ENCODE measurements at regions not wholly inside any gene's neighbourhood (a gene's known extent, or its start where the extent isn't known, plus 50 kb on each side); places are given as distances from the start of the nearest gene placed in this dataset.

GRCh38 chr2:128996078-128996477 lies 677.4 kb upstream of the HS6ST1 start:
- H3F3A ChIP-seq (replicated peaks; ENCODE audit: insufficient read depth): no peaks in the 10 kb centered on the region
- DNase-seq: no peak
- ChIA-PET POLR2A (no interaction called here), CTCF (interaction anchor here (1.0 kb wide), 1 partner anchor 107 kb away, joined by 3 read pairs; no protein-coding TSS in a partner anchor)
- no peaks in the 10 kb centered on the region for H3K79me2 ChIP-seq (ENCODE audit: insufficient read depth)
- H3K4me2 ChIP-seq: no peak overlapping the region
- 5% methylated on average over 4 of the region's 4 CpGs for WGBS (ENCODE audit: low lambda C conversion rate)
- peaks cover 0 to 2% of the 10 kb centered on the region in 2 experiments; a peak in 1 of 4 replicates for H3K4me1 ChIP-seq (ENCODE audit: control insufficient read depth in 1 of 2, insufficient read depth in 2 of 2, low read depth in 1 of 2, low read length in 1 of 2)
- H3K36me3 ChIP-seq (replicated peaks in 1 of 2; ENCODE audit: control insufficient read depth in 1 of 2, insufficient read depth in 2 of 2, low read length in 1 of 2): no peaks in the 10 kb centered on the region
- H3K27ac ChIP-seq (ENCODE audit: low read depth in 2 of 2, low read length in 1 of 2): no peak overlapping the region
- H3K9me2 ChIP-seq: no peaks in the 10 kb centered on the region
- no peaks in the 10 kb centered on the region for H4K20me1 ChIP-seq (ENCODE audit: insufficient read depth)
- 0 out of 2 replicates have a peak, but pooled peaks cover 6% of the 10 kb centered on the region for H3K9me3 ChIP-seq
- no peaks in the 10 kb centered on the region for H3K27me3 ChIP-seq (ENCODE audit: insufficient read depth)
- no peak overlapping the region for H3K9ac ChIP-seq
- no peak overlapping the region for H3K4me3 ChIP-seq (ENCODE audit: low read depth in 2 of 2, low read length in 1 of 2)
- no peak overlapping the region for H2AFZ ChIP-seq (ENCODE audit: low read depth)
- TF ChIP-seq TAF1 (IDR thresholded peaks at IDR 0.05; ENCODE audit: borderline replicate concordance, low read depth, low read length): no peak
- TF ChIP-seq NRF1 (IDR thresholded peaks at IDR 0.05; ENCODE audit: low read depth, low read length): no peak
- no peak for TF ChIP-seq PBX3 (IDR thresholded peaks at IDR 0.05)
- TF ChIP-seq MAX (IDR thresholded peaks at IDR 0.05; ENCODE audit: low read depth): no peak
- no peak for TF ChIP-seq SIN3A (IDR thresholded peaks at IDR 0.05; ENCODE audit: borderline replicate concordance, low read depth, low read length)
- TF ChIP-seq USF2 (IDR thresholded peaks at IDR 0.05; ENCODE audit: borderline replicate concordance, low read depth, low read length): no peak
- TF ChIP-seq CHD2 (IDR thresholded peaks at IDR 0.05; ENCODE audit: low read length, partially characterized antibody): no peak
- TF ChIP-seq MXI1 (IDR thresholded peaks at IDR 0.05; ENCODE audit: low read depth, low read length): no peak
- no peak for TF ChIP-seq JUND (IDR thresholded peaks at IDR 0.05)
- TF ChIP-seq TCF12 (IDR thresholded peaks at IDR 0.05): no peak
- TF ChIP-seq RFX5 (IDR thresholded peaks at IDR 0.05; ENCODE audit: low read length): no peak

- POLR2A ChIA-PET: no interaction called here
- no peak overlapping the region for H3K4me3 ChIP-seq (ENCODE audit: low read depth in 2 of 2, low read length in 1 of 2)
- H3K9me2 ChIP-seq: no peaks in the 10 kb centered on the region
- no peaks in the 10 kb centered on the region for H4K20me1 ChIP-seq (ENCODE audit: insufficient read depth)
- no peaks in the 10 kb centered on the region for H3K27me3 ChIP-seq (ENCODE audit: insufficient read depth)
- H3K9me3 ChIP-seq: 0 out of 2 replicates have a peak, but pooled peaks cover under 1% of the 10 kb centered on the region
- H2AFZ ChIP-seq (ENCODE audit: low read depth): no peak overlapping the region
- no peak overlapping the region for H3K9ac ChIP-seq
- DNase-seq: no peak
- 17% methylated on average over 5 of the region's 5 CpGs for WGBS (ENCODE audit: low lambda C conversion rate)
- H3F3A ChIP-seq (replicated peaks; ENCODE audit: insufficient read depth): no peaks in the 10 kb centered on the region
- no peaks in the 10 kb centered on the region for H3K36me3 ChIP-seq (replicated peaks in 1 of 2; ENCODE audit: control insufficient read depth in 1 of 2, insufficient read depth in 2 of 2, low read length in 1 of 2)
- H3K79me2 ChIP-seq (ENCODE audit: insufficient read depth): no peaks in the 10 kb centered on the region
- peaks cover 0 to 2% of the 10 kb centered on the region in 2 experiments; a peak in 1 of 4 replicates for H3K4me1 ChIP-seq (ENCODE audit: control insufficient read depth in 1 of 2, insufficient read depth in 2 of 2, low read depth in 1 of 2, low read length in 1 of 2)
- no peak overlapping the region for H3K4me2 ChIP-seq
- H3K27ac ChIP-seq (ENCODE audit: low read depth in 2 of 2, low read length in 1 of 2): no peak overlapping the region
- CTCF ChIA-PET: no interaction called here
- TF ChIP-seq CHD2 (IDR thresholded peaks at IDR 0.05; ENCODE audit: low read length, partially characterized antibody) (no peak), EZH2phosphoT487 (IDR thresholded peaks at IDR 0.05; ENCODE audit: borderline replicate concordance, low read depth) (no peak), REST (IDR thresholded peaks at IDR 0.05; ENCODE audit: low read depth, low read length) (no peak), GABPA (IDR thresholded peaks at IDR 0.05; ENCODE audit: low read depth) (no peak), MXI1 (IDR thresholded peaks at IDR 0.05; ENCODE audit: low read depth, low read length) (no peak), NRF1 (IDR thresholded peaks at IDR 0.05; ENCODE audit: low read depth, low read length) (no peak), PBX3 (IDR thresholded peaks at IDR 0.05) (no peak), USF1 (IDR thresholded peaks at IDR 0.05; ENCODE audit: borderline replicate concordance, low read depth) (no peak), RFX5 (IDR thresholded peaks at IDR 0.05; ENCODE audit: low read length) (no peak), FOXM1 (IDR thresholded peaks at IDR 0.05; ENCODE audit: low read depth) (no peak), RXRA (IDR thresholded peaks at IDR 0.05; ENCODE audit: borderline replicate concordance, low read depth) (no peak), RAD21 (IDR thresholded peaks at IDR 0.05; ENCODE audit: low read length) (no peak), SIN3A (IDR thresholded peaks at IDR 0.05; ENCODE audit: borderline replicate concordance, low read depth, low read length) (no peak)
Measured at GRCh38 chr2:128997166-128997866, 678.6 kb upstream of the HS6ST1 start.

All from SK-N-SH (cell line).